ENCODE measurements at regions not wholly inside any gene's neighbourhood (a gene's known extent, or its start where the extent isn't known, plus 50 kb on each side); places are given as distances from the start of the nearest gene placed in this dataset.
A peak's percentile ranks its signal among the peaks of the same experiment; 100 is the strongest.

- TF ChIP-seq SP1 (IDR thresholded peaks at IDR 0.05) (no peak), SP1 (CRISPR knock-in tag; IDR thresholded peaks at IDR 0.05) (no peak), ATRX (CRISPR knock-in tag; IDR thresholded peaks at IDR 0.05; ENCODE audit: borderline replicate concordance) (no peak)
- H3K27ac ChIP-seq (ENCODE audit: extremely low read length, insufficient read depth, low read length) = no peak overlapping the region
- H3K79me2 ChIP-seq (ENCODE audit: insufficient read depth, low read length) = no peaks in the 10 kb centered on the region
- in situ Hi-C loops (cut with HindIII; ENCODE audit: extremely low pct_ligation_motif_present, low pct_unique_long_range_greater_than_20kb) (no loop called here), intact Hi-C loops (cut with micrococcal nuclease; ENCODE audit: unreplicated experiment) (no loop called here)
- no peak overlapping the region for H3K4me2 ChIP-seq (ENCODE audit: low read depth, low read length)
- H4K20me1 ChIP-seq (ENCODE audit: insufficient read depth, low read length) = no peaks in the 10 kb centered on the region
- no peaks in the 10 kb centered on the region for H3K36me3 ChIP-seq (replicated peaks in 1 of 2; ENCODE audit: control insufficient read depth in 1 of 2, insufficient read depth in 2 of 2, low read length in 2 of 2)
- no peak overlapping the region for H3K9ac ChIP-seq (ENCODE audit: insufficient read depth, low read depth, low read length)
- no peaks in the 10 kb centered on the region for H3K9me3 ChIP-seq (ENCODE audit: low read length)
- no peak overlapping the region for H3K4me3 ChIP-seq (replicated peaks in 1 of 3; ENCODE audit: insufficient read depth in 1 of 3, low read depth in 2 of 3, low read length in 3 of 3)
- H3K27me3 ChIP-seq (ENCODE audit: control insufficient read depth in 1 of 2, insufficient read depth in 2 of 2, low read length in 2 of 2) = peaks cover 6 to 36% of the 10 kb centered on the region in 2 experiments; a peak in 3 of 5 replicates
- H2AFZ ChIP-seq (ENCODE audit: low read length) = no peak overlapping the region
- ATAC-seq (no peak), FAIRE-seq (no peak), DNase-seq (ENCODE audit: low spot score) (no peak)
- BruUV-seq (replicated peaks) = no TSS peak
- ChIA-PET CTCF (ENCODE audit: low intra/inter-chr PET ratio, low total read pairs) (no interaction called here), POLR2A (no interaction called here)
- 42% methylated on average over 16 of the region's 23 CpGs for WGBS (ENCODE audit: low lambda C conversion rate)
- peaks cover 22% of the 10 kb centered on the region; the same call in 1 of the 2 replicates for H3K4me1 ChIP-seq (ENCODE audit: insufficient read depth, low read length)
These were observed 329.8 kb downstream of the ALG10 start for GRCh38 chr12:34352098-34352497.

- FAIRE-seq = no peak
- H3K4me3 ChIP-seq (replicated peaks in 1 of 3; ENCODE audit: insufficient read depth in 1 of 3, low read depth in 2 of 3, low read length in 3 of 3) = no peak overlapping the region; a peak in 1 of 6 replicates
- intact Hi-C loops (cut with micrococcal nuclease; ENCODE audit: unreplicated experiment) = no loop called here
These were observed 332.2 kb downstream of the ALG10 start for GRCh38 chr12:34354239-34355200.

More at GRCh38 chr12:34354239-34355200, 332.2 kb downstream of the ALG10 start:
- TF ChIP-seq ZNF747 (CRISPR knock-in tag; IDR thresholded peaks at IDR 0.05; ENCODE audit: borderline replicate concordance) = no peak
- TF ChIP-seq ZNF350 (CRISPR knock-in tag; IDR thresholded peaks at IDR 0.05; ENCODE audit: borderline replicate concordance, low read depth) = 0 out of 2 replicates have a peak, but pooled peaks have one; percentile 38
- no peaks in the 10 kb centered on the region for H3K79me2 ChIP-seq (ENCODE audit: insufficient read depth, low read length)
- ChIA-PET POLR2A (no interaction called here), CTCF (ENCODE audit: low intra/inter-chr PET ratio, low total read pairs) (no interaction called here)
- no peaks in the 10 kb centered on the region for H3K9me3 ChIP-seq (ENCODE audit: low read length)
- peaks cover 6 to 60% of the 10 kb centered on the region in 2 experiments; a peak in 4 of 5 replicates for H3K27me3 ChIP-seq (ENCODE audit: control insufficient read depth in 1 of 2, insufficient read depth in 2 of 2, low read length in 2 of 2)
- H2AFZ ChIP-seq (ENCODE audit: low read length) = no peak overlapping the region
- 46% methylated on average over 28 of the region's 55 CpGs for WGBS (ENCODE audit: low lambda C conversion rate)
- H3K27ac ChIP-seq (ENCODE audit: extremely low read length, insufficient read depth, low read length) = no peak overlapping the region
- ATAC-seq (peak; percentile 20; the same call in 2 of the 3 replicates), DNase-seq (ENCODE audit: low spot score) (no peak)
- BruUV-seq (replicated peaks) = no TSS peak
- H4K20me1 ChIP-seq (ENCODE audit: insufficient read depth, low read length) = no peaks in the 10 kb centered on the region
- H3K4me1 ChIP-seq (ENCODE audit: insufficient read depth, low read length) = peaks cover 21% of the 10 kb centered on the region; the same call in 1 of the 2 replicates
- peak overlapping the region; percentile 37 for H3K4me2 ChIP-seq (ENCODE audit: low read depth, low read length)
- in situ Hi-C loops (cut with HindIII; ENCODE audit: extremely low pct_ligation_motif_present, low pct_unique_long_range_greater_than_20kb) = no loop called here
- H3K36me3 ChIP-seq (replicated peaks in 1 of 2; ENCODE audit: control insufficient read depth in 1 of 2, insufficient read depth in 2 of 2, low read length in 2 of 2) = no peaks in the 10 kb centered on the region
- H3K9ac ChIP-seq (ENCODE audit: insufficient read depth, low read depth, low read length) = no peak overlapping the region

Measured in HepG2 (cell line).